GM12891 (cell line): ENCODE measurements at regions not wholly inside any gene's neighbourhood (a gene's known extent, or its start where the extent isn't known, plus 50 kb on each side); places are given as distances from the start of the nearest gene placed in this dataset.
A peak's percentile ranks its signal among the peaks of the same experiment; 100 is the strongest.

Experiments
- DNase-seq: peaks from one replicate; pipeline ENCODE4 v3.0.0; 2011; ENCODE audit warnings: low spot score; ENCODE audit not compliant: insufficient read length
- FAIRE-seq: peaks from 2 replicates; lab custom pipeline; 2011; peaks lifted over from hg19 to GRCh38; lab: Jason Lieb, UNC
- PAX5 ChIP-seq: IDR thresholded peaks from 2 replicates; pipeline ENCODE4 v1.6.1; 2011; ENCODE audit warnings: low read length, moderate library complexity, mild to moderate bottlenecking; ENCODE audit not compliant: insufficient read depth, severe bottlenecking
- POLR2A ChIP-seq: IDR thresholded peaks from 2 replicates; pipeline ENCODE4 v1.6.1; 2011; ENCODE audit warnings: low read depth, low read length, control low read depth
- POLR2AphosphoS5 ChIP-seq: IDR thresholded peaks from 2 replicates; pipeline ENCODE4 v1.6.1; 2011; ENCODE audit warnings: low read depth, low read length, control low read depth
- POU2F2 ChIP-seq: IDR thresholded peaks from 2 replicates; pipeline ENCODE4 v1.6.1; 2011; ENCODE audit warnings: low read depth, mild to moderate bottlenecking, control low read depth, low read length, moderate library complexity
- SPI1 ChIP-seq: IDR thresholded peaks from 2 replicates; pipeline ENCODE4 v1.6.1; 2011; ENCODE audit warnings: low read depth, low read length, control low read depth
- TAF1 ChIP-seq: IDR thresholded peaks from 2 replicates; pipeline ENCODE4 v1.6.1; 2011; ENCODE audit warnings: low read depth, low read length, control low read depth

DNA sequence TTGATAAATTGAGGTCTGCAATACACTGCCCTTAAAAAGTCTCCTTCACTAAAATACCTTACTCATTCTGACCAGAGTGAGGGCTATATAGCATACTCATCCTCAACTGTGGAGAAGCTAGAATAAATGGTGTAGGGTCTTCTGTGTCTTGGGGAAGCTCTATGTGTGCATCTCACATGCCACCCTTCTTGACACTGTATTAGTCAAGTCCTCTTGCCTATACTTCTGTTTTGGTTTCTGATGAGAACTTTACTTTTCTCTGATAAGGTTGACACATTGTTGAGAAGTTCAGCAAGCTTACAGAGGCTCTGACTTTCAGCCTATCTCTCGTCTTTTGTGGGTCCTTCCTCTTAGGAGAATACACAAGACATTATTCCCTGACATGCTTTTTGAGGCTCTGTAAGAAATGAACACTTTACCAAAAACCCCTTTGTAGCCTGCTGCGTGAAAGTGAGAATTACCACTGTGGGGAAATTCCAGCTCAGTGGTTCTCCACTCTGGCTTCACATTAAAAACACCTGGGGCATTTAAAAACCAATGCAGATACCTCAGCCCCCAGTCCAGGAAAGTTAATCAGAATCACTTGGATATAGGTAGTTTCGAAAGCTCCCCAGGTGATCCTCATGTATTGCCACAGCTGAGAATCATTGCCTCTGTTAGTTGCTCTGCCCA, 372.1 kb upstream of the HS3ST5 start:
- FAIRE-seq = no peak

DNA sequence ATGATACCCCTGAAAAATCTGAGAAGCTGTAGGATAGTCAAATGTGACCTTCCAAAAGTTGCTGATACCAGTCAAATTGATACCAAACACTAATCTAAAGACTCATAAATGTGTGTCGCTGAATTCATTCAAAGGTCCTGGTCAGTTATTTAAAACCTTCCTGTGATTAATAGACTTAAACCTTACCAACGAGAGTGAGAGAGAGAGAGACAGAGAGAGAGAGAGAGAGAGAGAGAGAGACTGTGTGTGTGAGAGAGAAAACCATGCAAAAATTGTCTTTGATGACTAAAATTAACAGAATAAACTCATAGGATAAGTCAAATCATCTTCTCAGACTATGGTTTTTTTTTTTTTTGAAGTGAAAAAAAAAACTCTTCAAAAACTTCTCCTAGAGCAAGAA, 370.9 kb upstream of the HS3ST5 start:
- DNase-seq (no peak), FAIRE-seq (no peak)
- TF ChIP-seq PAX5 (no peak), POU2F2 (no peak), POLR2A (no peak)

More for the DNA sequence above, 372.1 kb upstream of the HS3ST5 start:
- no peak for DNase-seq
- no peak for TF ChIP-seq SPI1
- TF ChIP-seq PAX5 = no peak
- no peak for TF ChIP-seq TAF1
- TF ChIP-seq POLR2A = no peak
- no peak for TF ChIP-seq POLR2AphosphoS5
- TF ChIP-seq POU2F2 = no peak

DNA sequence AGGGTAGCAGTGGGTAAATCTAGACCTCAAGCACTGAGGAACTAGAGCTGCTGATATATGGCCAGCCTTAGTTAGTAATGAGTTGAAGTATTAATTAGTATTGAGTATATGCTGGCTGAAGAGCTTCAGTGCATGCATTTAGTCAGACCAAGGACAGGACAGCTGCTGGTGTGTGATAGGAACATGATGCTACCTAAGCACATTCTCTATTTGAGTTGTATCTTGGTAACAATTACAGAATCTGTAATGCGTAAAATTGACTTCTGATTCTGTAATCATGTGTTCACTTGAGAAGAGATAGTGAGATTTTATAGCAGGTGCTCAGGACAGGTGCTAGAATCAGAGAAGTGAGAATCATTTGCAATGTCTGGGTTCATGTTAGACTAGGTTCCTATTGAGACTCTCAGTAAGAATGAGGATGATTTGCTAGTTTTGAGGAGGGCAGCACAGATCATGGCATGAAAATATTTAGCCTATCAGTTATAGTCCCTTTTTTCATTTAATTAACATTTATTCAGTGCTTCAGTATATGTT, 369.4 kb upstream of the HS3ST5 start:
- no peak for DNase-seq
- peak; percentile 24; the same call in 1 of the 2 replicates for TF ChIP-seq SPI1
- TF ChIP-seq POU2F2 = no peak
- no peak for FAIRE-seq

DNA sequence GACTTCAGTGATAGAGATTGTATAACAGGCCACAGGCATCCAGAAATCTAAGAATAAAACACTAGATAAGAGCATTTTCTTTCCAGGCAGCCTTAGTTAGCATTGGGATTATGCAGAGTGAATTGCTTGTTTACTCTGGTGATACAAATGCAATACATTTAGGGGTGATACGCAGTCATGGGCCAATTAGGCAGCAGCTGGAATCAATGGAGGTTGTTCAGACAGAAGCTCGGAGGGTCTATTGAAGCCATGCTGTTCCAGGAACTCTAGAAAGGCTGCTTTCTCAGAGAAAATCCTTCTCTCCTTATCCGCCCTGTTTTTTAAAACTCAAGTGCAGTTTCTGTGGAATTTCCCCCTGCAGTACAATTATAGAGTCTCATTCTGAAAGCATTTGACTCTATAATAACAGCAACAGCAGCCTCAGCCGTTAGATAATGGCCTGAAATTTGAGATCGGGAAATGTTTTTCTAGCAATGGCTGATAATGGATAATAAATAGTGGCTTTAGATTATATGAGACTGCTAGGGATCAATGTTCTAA, 364.3 kb upstream of the HS3ST5 start:
- DNase-seq = no peak
- TF ChIP-seq POLR2AphosphoS5 (no peak), SPI1 (no peak), TAF1 (no peak), PAX5 (no peak), POLR2A (no peak), POU2F2 (no peak)
- FAIRE-seq = no peak

DNA sequence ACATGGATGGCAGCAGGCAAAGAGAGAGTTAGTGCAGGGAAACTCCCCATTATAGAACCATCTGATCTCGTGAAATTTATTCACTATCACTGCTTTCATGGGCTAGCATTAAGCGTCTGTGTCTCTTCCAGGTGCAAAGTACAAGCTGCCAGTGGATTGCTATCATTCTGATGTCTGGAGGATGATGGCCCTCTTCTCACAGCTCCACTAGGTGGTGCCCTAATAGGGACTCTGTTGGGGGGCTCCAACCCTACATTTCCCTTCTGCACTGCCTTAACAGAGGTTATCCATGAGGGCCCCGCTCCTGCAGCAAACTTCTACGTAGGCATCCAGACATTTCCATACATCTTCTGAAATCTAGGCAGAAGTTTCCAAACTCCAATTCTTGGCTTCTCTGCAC, 347.8 kb upstream of the HS3ST5 start:
- no peak for TF ChIP-seq POU2F2
- TF ChIP-seq TAF1 = no peak
- no peak for TF ChIP-seq POLR2AphosphoS5
- TF ChIP-seq SPI1 = no peak
- TF ChIP-seq PAX5 = no peak
- no peak for TF ChIP-seq POLR2A
- FAIRE-seq (no peak), DNase-seq (no peak)

DNA sequence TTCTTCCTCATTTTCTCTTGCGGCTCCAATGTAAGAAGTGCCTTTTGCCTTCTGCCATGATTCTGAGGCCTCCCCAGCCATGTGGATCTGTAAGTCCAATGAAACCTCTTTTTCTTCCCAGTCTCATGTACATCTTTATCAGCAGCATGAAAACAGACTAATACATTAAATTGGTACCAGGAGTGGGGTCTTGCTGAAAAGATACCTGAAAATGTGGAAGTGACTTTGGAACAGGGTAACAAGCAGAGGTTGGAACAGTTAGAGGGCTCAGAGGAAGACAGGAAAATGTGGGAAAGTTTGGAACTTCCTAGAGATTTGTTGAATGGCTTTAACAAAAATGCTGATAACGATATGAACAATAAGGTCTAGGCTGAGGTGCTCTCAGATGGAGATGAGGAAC, 316.7 kb upstream of the HS3ST5 start:
- TF ChIP-seq POLR2AphosphoS5 (no peak), SPI1 (no peak), TAF1 (no peak), POLR2A (no peak), PAX5 (no peak)
- DNase-seq = no peak
- no peak for FAIRE-seq

DNA sequence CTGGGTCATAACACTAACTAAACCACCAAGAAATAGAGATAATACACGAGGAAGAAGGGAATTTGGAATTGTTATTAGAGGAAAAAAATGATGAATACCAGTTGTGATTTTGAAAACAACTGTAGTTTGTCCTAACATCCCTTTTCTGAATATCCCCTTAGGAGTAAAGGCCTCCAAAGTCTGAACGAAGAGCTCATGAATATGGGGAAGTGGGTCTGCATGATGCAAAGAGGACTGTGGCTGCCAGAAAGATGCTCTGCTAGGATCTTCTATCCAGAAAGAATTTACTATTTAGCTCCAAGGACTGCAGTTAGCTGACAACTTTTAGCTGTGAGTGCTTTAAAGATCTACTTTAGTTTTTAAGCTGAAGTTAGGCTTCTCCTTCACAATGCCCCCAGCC, 308.8 kb upstream of the HS3ST5 start:
- TF ChIP-seq POLR2AphosphoS5 (no peak), POLR2A (no peak), POU2F2 (no peak), PAX5 (no peak), TAF1 (no peak), SPI1 (no peak)
- DNase-seq (no peak), FAIRE-seq (no peak)

DNA sequence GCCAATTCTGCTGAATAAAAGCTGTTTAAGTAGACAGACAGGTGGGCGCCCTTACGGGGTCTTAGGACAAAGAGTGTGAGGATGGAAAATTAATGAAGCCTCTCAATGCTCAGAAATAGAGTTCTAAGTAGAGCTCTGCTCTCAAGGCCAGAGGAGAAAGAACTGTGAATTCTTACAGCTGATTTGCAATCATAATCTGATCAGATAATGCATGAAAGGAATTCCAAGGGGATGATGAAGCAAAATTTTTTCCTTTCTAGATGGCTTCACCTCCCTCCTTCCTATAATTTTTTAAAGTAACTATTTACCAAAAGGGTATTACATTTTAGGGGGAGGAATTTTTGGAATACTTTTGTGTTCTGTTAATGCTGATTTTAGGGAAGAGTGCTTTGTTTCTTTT, 308.1 kb upstream of the HS3ST5 start:
- no peak for DNase-seq
- no peak for FAIRE-seq
- TF ChIP-seq SPI1 (no peak), POLR2AphosphoS5 (no peak), PAX5 (no peak), POLR2A (no peak), TAF1 (no peak), POU2F2 (no peak)

DNA sequence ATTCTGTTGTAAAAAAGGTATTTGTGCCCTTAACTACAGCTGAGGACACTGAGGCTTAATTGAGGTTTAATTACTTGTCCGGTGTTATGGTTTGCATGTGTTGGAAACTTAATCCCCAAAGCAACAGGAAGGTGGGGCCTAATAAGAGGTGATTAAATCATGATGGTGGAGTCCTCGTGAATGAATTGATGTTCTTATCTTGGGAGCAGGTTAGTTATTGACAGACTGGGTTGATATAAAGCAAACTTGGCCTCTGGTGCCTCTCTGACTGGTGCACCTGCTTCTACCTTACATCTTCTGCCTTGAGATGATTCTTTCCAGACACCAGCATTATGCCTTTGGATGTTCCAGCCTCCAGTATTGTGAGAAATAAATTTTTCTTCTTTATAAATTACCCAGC, 306.5 kb upstream of the HS3ST5 start:
- TF ChIP-seq POU2F2 (no peak), SPI1 (no peak), POLR2A (no peak), PAX5 (no peak), TAF1 (no peak), POLR2AphosphoS5 (no peak)
- no peak for DNase-seq
- FAIRE-seq = no peak

DNA sequence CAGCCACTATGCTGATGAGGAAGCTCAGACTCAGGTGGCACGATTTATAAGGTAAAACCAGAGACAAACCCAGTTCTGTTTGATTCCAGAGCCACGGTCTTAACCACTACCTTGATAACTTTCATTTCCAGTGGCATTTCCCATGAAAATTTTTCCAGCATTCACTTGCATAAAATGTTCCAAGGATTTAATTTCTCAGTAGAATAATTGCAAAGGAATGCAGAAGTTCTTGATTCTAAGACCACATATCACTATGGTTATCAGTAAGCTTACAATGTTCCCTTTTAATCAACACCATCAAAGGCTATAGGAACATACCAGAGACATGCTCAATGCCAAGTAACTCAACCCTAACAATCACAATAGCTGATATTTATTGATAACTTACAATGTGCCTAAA, 306.0 kb upstream of the HS3ST5 start:
- TF ChIP-seq PAX5 (no peak), SPI1 (no peak)
- FAIRE-seq (no peak), DNase-seq (no peak)

DNA sequence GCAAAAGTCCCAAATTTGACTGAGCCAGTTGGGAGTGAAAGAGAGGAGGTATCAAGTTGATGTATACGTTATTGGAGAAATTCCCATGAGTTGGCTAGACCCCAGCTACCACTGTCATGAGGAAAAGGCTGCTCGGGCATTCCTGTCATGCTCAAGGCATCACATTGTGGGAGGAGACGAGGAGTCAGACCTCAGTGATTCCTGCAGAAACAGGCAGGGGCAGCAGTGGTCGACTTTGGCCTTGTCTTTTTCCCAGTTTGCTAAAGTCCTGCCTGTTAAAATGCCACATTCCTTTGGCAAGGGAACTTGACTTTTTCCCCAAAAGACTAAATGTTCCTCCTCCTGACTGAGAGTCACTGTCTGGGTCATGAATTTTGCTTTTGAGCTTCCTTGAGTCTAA, 295.5 kb upstream of the HS3ST5 start:
- DNase-seq = no peak
- no peak for FAIRE-seq
- no peak for TF ChIP-seq SPI1
- TF ChIP-seq PAX5 = no peak
- no peak for TF ChIP-seq POLR2A
- no peak for TF ChIP-seq POU2F2
- TF ChIP-seq TAF1 = no peak
- no peak for TF ChIP-seq POLR2AphosphoS5
